NT2/D1 (cell line): ENCODE measurements at regions not wholly inside any gene's neighbourhood (a gene's known extent, or its start where the extent isn't known, plus 50 kb on each side); places are given as distances from the start of the nearest gene placed in this dataset.

Source experiments
- SUZ12 ChIP-seq: IDR thresholded peaks from 2 replicates; pipeline ENCODE4 v1.6.1; 2011; ENCODE audit not compliant: insufficient read length, insufficient read depth; ENCODE audit errors: extremely low read depth
- YY1 ChIP-seq: IDR thresholded peaks from 2 replicates; pipeline ENCODE4 v1.6.1; 2011; ENCODE audit not compliant: insufficient read length, insufficient read depth
- ZNF274 ChIP-seq: IDR thresholded peaks from 2 replicates; pipeline ENCODE4 v1.6.1; 2011; ENCODE audit warnings: mild to moderate bottlenecking, low read depth, low read length

GRCh38 chr4:45803994-45804393, 319.9 kb downstream of the GABRG1 start:
- TF ChIP-seq YY1: no peak
- TF ChIP-seq ZNF274: no peak
- no peak for TF ChIP-seq SUZ12
